HG03565 (cell line): ENCODE measurements at regions not wholly inside any gene's neighbourhood (a gene's known extent, or its start where the extent isn't known, plus 50 kb on each side); places are given as distances from the start of the nearest gene placed in this dataset.
"Not testable (repeated sequence)": the region's sequence is repeated elsewhere in the genome, so short reads cannot be mapped to it uniquely, and the experiment has no call there.

Source experiments
- ATAC-seq: cut with Tn5 transposase; IDR thresholded peaks from one replicate; pipeline ENCODE4 v1.9.1; 2021; ENCODE audit warnings: mild to moderate bottlenecking, moderate library complexity; ENCODE audit not compliant: unreplicated experiment

GRCh38 chr7:150169943-150170490 is 153.1 kb upstream of the LRRC61 start:
- not testable (repeated sequence) for ATAC-seq

GRCh38 chr7:150183602-150184001 is 139.6 kb upstream of the LRRC61 start:
- ATAC-seq, result not testable (repeated sequence)

GRCh38 chr7:150189963-150190362 is 133.2 kb upstream of the LRRC61 start:
- peak; percentile 86 for ATAC-seq

DNA sequence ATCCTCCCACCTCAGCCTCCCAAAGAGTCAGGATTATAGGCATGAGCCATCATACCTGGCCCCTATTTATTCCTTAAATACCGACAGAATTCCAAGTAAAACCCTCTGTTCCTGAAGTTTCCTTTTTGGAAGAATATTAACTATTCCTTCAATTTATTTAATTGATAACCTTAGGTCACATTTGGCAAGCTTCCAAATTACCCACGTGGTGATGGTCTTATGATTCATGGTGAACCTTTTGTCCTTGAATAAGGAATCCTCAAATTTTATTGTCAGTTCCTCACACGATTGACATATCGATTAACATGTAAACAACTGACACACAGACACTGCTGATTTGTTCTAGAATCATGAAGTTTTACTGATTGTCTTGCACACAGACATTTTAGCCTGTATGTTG is 130.6 kb upstream of the LRRC61 start:
- not testable (repeated sequence) for ATAC-seq

DNA sequence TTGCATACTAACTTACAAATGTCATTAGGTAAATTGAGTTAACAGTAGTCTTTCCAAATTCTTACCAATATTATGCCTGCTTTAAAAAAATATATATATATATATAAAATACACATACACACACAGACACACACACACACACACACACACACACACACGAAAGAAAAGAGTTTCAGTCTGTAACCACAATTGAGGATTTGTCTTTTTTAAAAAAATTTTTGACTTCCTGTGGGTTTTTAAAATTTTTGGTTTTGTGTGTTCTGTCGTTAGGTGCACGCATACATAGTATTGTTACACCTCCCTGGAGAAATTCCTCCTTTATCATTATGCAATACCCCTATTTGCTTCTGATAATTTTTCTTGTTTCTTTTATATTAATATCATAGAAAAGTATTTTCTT is 129.3 kb upstream of the LRRC61 start:
- not testable (repeated sequence) for ATAC-seq
